ENCODE measurements at regions not wholly inside any gene's neighbourhood (a gene's known extent, or its start where the extent isn't known, plus 50 kb on each side); places are given as distances from the start of the nearest gene placed in this dataset.

DNA sequence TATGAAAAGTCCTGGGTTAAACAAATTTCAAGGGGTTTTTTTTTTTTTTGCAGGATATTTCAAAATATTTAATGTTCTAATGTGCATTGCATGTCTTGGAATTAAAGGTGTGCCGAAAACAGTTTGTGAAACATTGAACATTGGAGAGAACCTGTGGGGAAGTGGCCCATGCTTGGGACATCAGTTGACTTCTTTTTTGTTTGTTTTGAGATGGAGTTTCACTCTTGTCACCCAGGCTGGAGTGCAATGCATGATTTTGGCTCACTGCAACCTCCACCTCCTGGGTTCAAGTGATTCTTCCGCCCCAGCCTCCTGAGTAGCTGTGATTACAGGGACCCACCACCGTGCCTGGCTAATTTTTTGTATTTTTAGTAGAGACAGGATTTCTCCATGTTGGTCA, 71.0 kb upstream of the RAPH1 start:
- H3K36me3 ChIP-seq, result no peaks in the 10 kb centered on the region
- ATAC-seq, result no peak
- H3K9me3 ChIP-seq, result no peaks in the 10 kb centered on the region
- WGBS, 4 donors, result 93 to 99% (median 94%) methylated on average over 3 of the region's 3 CpGs
- no peak overlapping the region for H3K4me3 ChIP-seq
- H3K27ac ChIP-seq, result no peak overlapping the region
- intact Hi-C loops (cut with DNase I), result no loop called here
- TF ChIP-seq, protein P1, sequence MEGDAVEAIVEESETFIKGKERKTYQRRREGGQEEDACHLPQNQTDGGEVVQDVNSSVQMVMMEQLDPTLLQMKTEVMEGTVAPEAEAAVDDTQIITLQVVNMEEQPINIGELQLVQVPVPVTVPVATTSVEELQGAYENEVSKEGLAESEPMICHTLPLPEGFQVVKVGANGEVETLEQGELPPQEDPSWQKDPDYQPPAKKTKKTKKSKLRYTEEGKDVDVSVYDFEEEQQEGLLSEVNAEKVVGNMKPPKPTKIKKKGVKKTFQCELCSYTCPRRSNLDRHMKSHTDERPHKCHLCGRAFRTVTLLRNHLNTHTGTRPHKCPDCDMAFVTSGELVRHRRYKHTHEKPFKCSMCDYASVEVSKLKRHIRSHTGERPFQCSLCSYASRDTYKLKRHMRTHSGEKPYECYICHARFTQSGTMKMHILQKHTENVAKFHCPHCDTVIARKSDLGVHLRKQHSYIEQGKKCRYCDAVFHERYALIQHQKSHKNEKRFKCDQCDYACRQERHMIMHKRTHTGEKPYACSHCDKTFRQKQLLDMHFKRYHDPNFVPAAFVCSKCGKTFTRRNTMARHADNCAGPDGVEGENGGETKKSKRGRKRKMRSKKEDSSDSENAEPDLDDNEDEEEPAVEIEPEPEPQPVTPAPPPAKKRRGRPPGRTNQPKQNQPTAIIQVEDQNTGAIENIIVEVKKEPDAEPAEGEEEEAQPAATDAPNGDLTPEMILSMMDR (IDR thresholded peaks at IDR 0.05), result no peak
- no peak for TF ChIP-seq POLR2A (IDR thresholded peaks at IDR 0.05)
- H3K4me1 ChIP-seq, result peaks cover 0 to 19% (median 7%) of the 10 kb centered on the region in 12 donors
- no peaks in the 10 kb centered on the region for H3K27me3 ChIP-seq
- DNase-seq, result no peak

DNA sequence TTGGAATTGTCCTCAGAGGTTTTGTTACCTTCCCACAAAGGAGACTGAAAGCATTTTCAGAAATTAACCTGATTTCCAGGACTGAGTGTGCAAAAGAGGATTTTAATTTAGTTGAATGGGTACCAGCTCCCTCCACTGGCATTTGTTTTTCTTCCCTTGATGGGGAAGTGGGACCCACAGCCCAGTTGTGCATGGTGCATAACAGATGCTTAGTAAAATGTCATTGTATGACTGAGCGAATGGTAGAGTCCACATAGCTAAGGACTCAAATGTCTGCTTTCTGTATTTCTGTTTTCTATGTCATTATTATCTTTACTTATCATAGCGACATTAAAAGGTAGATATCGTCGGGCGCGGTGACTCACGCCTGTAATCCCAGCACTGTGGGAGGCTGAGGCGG, 75.5 kb upstream of the RAPH1 start:
- no peak overlapping the region for H3K27ac ChIP-seq
- no peak for ATAC-seq
- DNase-seq, result no peak
- no peak overlapping the region for H3K4me3 ChIP-seq
- H3K9me3 ChIP-seq, result no peaks in the 10 kb centered on the region
- peaks cover 0 to 2% (median 0%) of the 10 kb centered on the region in 12 donors for H3K4me1 ChIP-seq
- TF ChIP-seq, protein P1 (IDR thresholded peaks at IDR 0.05), result no peak
- no peak for TF ChIP-seq POLR2A (IDR thresholded peaks at IDR 0.05)
- WGBS, 4 donors, result 87 to 95% (median 94%) methylated on average over 8 of the region's 8 CpGs
- intact Hi-C loops (cut with DNase I), result no loop called here
- no peaks in the 10 kb centered on the region for H3K27me3 ChIP-seq
- no peaks in the 10 kb centered on the region for H3K36me3 ChIP-seq

DNA sequence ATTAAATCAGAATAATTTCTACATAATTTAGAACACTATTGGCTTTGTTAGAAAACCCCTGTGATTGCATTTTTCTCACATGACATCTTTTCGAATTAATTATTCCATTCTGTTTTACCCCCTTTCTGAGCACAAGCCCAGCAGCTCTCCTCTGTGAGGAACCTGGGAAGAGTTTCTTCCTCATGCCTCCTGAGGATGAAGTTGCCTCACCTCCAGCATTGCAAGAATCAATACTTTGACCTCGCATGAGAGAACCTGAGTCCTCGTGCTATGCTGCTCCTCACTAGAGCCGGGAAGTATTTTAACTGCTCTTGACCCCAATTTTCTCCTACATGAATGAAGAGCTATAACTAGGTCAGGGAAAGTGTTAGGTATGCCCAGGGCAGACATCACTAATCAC, 77.1 kb upstream of the RAPH1 start:
- no peaks in the 10 kb centered on the region for H3K27me3 ChIP-seq
- no peak overlapping the region for H3K4me3 ChIP-seq
- intact Hi-C loops (cut with DNase I), result no loop called here
- DNase-seq (no peak), ATAC-seq (no peak)
- no peaks in the 10 kb centered on the region for H3K9me3 ChIP-seq
- no peaks in the 10 kb centered on the region for H3K4me1 ChIP-seq
- H3K27ac ChIP-seq, result no peak overlapping the region
- no peaks in the 10 kb centered on the region for H3K36me3 ChIP-seq
- TF ChIP-seq, protein P1 (IDR thresholded peaks at IDR 0.05), result no peak
- WGBS, 4 donors, result 91 to 94% (median 92%) methylated on average over 4 of the region's 4 CpGs

DNA sequence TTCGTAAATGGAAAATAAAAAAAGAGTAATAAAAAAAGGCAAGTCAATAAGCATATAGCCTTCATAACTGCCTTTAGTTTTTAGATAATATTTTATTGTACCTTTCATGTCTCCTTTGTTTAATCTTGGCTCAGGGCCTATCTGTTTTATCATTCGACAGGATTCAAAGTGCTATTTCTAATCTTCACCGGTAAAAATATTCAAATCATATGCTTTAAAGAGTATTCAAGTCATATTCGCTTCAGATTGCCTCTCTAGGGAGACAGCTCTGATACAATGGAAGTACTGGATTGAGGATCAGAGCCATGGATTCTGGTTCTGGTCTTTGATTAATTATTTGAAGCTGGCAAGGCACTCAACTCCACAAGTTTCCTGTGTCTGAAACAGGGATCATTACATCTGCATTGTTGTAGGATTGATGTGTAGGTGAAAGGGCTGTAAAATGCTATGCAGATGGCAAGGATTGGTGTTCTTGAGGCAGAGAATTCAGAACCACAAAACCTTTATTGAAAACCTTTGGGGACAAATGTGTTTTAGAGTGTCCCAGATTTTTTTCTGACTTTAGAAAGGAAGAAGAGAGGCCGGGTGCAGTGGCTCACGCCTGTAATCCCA, 84.3 kb upstream of the RAPH1 start:
- H3K4me3 ChIP-seq, result no peak overlapping the region
- peaks cover 0 to 5% (median 0%) of the 10 kb centered on the region in 12 donors for H3K4me1 ChIP-seq
- DNase-seq (no peak), ATAC-seq (no peak)
- WGBS, 4 donors, result 56 to 66% (median 63%) methylated on average over 6 of the region's 6 CpGs
- H3K36me3 ChIP-seq, result no peaks in the 10 kb centered on the region
- peaks cover 0 to 4% (median 0%) of the 10 kb centered on the region in 12 donors for H3K9me3 ChIP-seq
- no peak overlapping the region for H3K27ac ChIP-seq
- intact Hi-C loops (cut with DNase I), result no loop called here
- H3K27me3 ChIP-seq, result no peaks in the 10 kb centered on the region
- TF ChIP-seq POLR2A (IDR thresholded peaks at IDR 0.05), result no peak
- TF ChIP-seq, protein P1 (IDR thresholded peaks at IDR 0.05), result no peak
